Progenitor cell of endocrine pancreas (in vitro differentiated cells): ENCODE measurements at regions not wholly inside any gene's neighbourhood (a gene's known extent, or its start where the extent isn't known, plus 50 kb on each side); places are given as distances from the start of the nearest gene placed in this dataset.
"Not testable (repeated sequence)": the region's sequence is repeated elsewhere in the genome, so short reads cannot be mapped to it uniquely, and the experiment has no call there.

Source experiments
- DNase-seq: peaks from one replicate; pipeline ENCODE4 v3.0.0; 2021; ENCODE audit warnings: low spot score; ENCODE audit not compliant: unreplicated experiment
- H3K27ac Mint-ChIP-seq: 2 replicates; pipeline ENCODE4 v1.8.0; 2021; ENCODE audit warnings: mild to moderate bottlenecking, moderate library complexity, mixed read lengths
- H3K27me3 Mint-ChIP-seq: 2 replicates; pipeline ENCODE4 v1.8.0; 2021; ENCODE audit warnings: mixed read lengths
- H3K36me3 Mint-ChIP-seq: 2 replicates; pipeline ENCODE4 v1.8.0; 2022; ENCODE audit warnings: mixed read lengths; ENCODE audit not compliant: insufficient read depth
- H3K4me1 Mint-ChIP-seq: 2 replicates; pipeline ENCODE4 v1.8.0; 2021; ENCODE audit warnings: low read depth, mixed read lengths
- H3K4me3 Mint-ChIP-seq: 2 replicates; pipeline ENCODE4 v1.8.0; 2021; ENCODE audit warnings: low read depth, mild to moderate bottlenecking, moderate library complexity, mixed read lengths
- H3K9me3 Mint-ChIP-seq: 2 replicates; pipeline ENCODE4 v1.8.0; 2021; ENCODE audit warnings: low read depth, mixed read lengths
- CTCF ChIP-seq: fragments of 200-600 bp; sonication (generic); IDR thresholded peaks from one replicate; pipeline ENCODE4 v1.5.0; 2021; ENCODE audit warnings: antibody characterized with exemption, mild to moderate bottlenecking; ENCODE audit not compliant: unreplicated experiment

GRCh38 chr3:197363553-197364409, 65.4 kb upstream of the DLG1 start:
- no peak overlapping the region for H3K27ac Mint-ChIP-seq
- no peak for DNase-seq
- no peak overlapping the region for H3K4me3 Mint-ChIP-seq
- H3K9me3 Mint-ChIP-seq = peaks cover 24% of the 10 kb centered on the region
- H3K36me3 Mint-ChIP-seq = peaks cover 8% of the 10 kb centered on the region
- TF ChIP-seq CTCF = no peak
- peaks cover 12% of the 10 kb centered on the region for H3K4me1 Mint-ChIP-seq
- H3K27me3 Mint-ChIP-seq = peaks cover 31% of the 10 kb centered on the region

GRCh38 chr3:197362081-197362480, 63.7 kb upstream of the DLG1 start:
- H3K4me1 Mint-ChIP-seq = peaks cover 9% of the 10 kb centered on the region
- H3K36me3 Mint-ChIP-seq = peaks cover 9% of the 10 kb centered on the region
- no peak overlapping the region for H3K27ac Mint-ChIP-seq
- no peak overlapping the region for H3K4me3 Mint-ChIP-seq
- H3K9me3 Mint-ChIP-seq = peaks cover 26% of the 10 kb centered on the region
- H3K27me3 Mint-ChIP-seq = peaks cover 23% of the 10 kb centered on the region
- TF ChIP-seq CTCF = no peak
- DNase-seq = no peak

- Mint-ChIP-seq H3K4me1 (peaks cover 14% of the 10 kb centered on the region), H3K9me3 (peaks cover 26% of the 10 kb centered on the region), H3K27me3 (peaks cover 18% of the 10 kb centered on the region)
- DNase-seq, H3K4me3 Mint-ChIP-seq, H3K36me3 Mint-ChIP-seq, H3K27ac Mint-ChIP-seq: not testable (repeated sequence)
These were observed 61.7 kb upstream of the DLG1 start for GRCh38 chr3:197360095-197360494.

GRCh38 chr3:197359476-197359875, 61.1 kb upstream of the DLG1 start:
- peaks cover 26% of the 10 kb centered on the region for H3K9me3 Mint-ChIP-seq
- DNase-seq, H3K36me3 Mint-ChIP-seq, H3K4me3 Mint-ChIP-seq, H3K27ac Mint-ChIP-seq: not testable (repeated sequence)
- peaks cover 17% of the 10 kb centered on the region for H3K27me3 Mint-ChIP-seq
- peaks cover 13% of the 10 kb centered on the region for H3K4me1 Mint-ChIP-seq

GRCh38 chr3:197356741-197357140, 58.3 kb upstream of the DLG1 start:
- Mint-ChIP-seq H3K27ac (no peak overlapping the region), H3K4me1 (peaks cover 9% of the 10 kb centered on the region), H3K27me3 (peaks cover 11% of the 10 kb centered on the region), H3K4me3 (no peak overlapping the region), H3K36me3 (peaks cover 9% of the 10 kb centered on the region), H3K9me3 (peaks cover 26% of the 10 kb centered on the region)
- TF ChIP-seq CTCF = no peak
- no peak for DNase-seq

- Mint-ChIP-seq H3K9me3 (peaks cover 25% of the 10 kb centered on the region), H3K27ac (no peak overlapping the region), H3K27me3 (peaks cover 11% of the 10 kb centered on the region), H3K4me3 (no peak overlapping the region), H3K36me3 (peaks cover 8% of the 10 kb centered on the region), H3K4me1 (peaks cover 9% of the 10 kb centered on the region)
- no peak for DNase-seq
- TF ChIP-seq CTCF = no peak
These were observed 57.9 kb upstream of the DLG1 start for GRCh38 chr3:197356275-197356674.
